H1 (cell line): ENCODE measurements at regions not wholly inside any gene's neighbourhood (a gene's known extent, or its start where the extent isn't known, plus 50 kb on each side); places are given as distances from the start of the nearest gene placed in this dataset.

ENCODE experiments used
- RAD21 ChIP-seq, 2 experiments: IDR thresholded peaks in 1 of 2; conservative IDR thresholded peaks in 1 of 2; 2 replicates each; pipeline ENCODE4 v1.6.1; 2011; ENCODE audit warnings: low read depth in 2 of 2, low read length in 2 of 2, improper control_type of control experiment in 1 of 2, inconsistent platforms in 1 of 2, mild to moderate bottlenecking in 1 of 2, moderate library complexity in 1 of 2

DNA sequence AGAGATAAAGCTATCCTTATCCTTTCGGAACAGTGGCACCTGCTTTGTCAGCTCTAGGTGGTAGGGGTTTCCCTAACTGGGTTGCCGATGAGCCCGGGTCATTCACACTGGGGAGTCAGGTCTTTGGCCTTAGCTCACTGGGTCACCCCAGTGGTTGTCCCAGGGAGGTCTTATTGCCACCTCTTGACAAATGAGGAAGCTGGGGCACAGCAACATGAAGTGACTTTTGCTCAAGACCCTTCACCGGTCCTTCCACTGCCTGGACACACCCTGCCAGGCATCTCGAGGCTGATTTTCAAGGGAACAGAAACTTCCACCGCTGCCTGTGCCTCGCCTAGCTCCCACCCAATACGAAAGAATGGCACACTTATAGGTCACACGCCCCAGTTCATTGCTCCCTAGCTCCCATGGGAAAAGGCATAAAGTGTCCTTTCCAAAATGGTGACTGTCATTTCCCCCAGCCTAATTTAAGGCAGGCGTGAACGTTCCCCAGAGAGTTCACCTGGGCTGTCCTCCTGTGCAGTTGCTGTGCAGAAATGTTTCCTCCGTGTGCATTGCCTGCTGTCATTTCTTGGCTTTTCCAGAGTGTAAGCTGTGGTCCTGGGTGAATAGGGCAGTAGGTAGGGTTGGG is 156.1 kb upstream of the CCND2 start (continued):
- no peak for TF ChIP-seq RAD21 (IDR thresholded peaks at IDR 0.05 in 1 of 2, conservative IDR thresholded peaks at IDR 0.05 in 1 of 2; ENCODE audit: low read depth in 2 of 2, low read length in 2 of 2)
- TF ChIP-seq, all 59 proteins: peak for 0
